ENCODE measurements at regions not wholly inside any gene's neighbourhood (a gene's known extent, or its start where the extent isn't known, plus 50 kb on each side); places are given as distances from the start of the nearest gene placed in this dataset.

DNA sequence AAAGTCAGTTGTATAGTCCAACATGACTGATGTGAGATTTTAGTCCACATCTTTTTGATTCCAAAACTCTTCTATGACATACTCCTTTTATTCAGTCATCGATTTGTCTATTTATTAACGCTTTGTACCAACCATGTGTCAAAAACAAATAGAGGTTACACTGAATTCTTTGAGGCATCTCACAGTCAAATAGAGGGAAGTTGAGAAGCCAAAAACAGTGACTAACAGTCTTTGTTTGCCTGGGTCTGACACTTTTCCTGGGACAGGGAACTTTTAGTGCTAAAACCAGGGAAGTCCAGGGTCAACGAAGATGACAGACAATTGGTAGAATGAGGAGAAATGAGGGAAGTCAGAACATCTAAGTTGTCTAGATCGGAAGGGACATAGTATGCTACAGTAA is 169.9 kb upstream of the HS3ST1 start:
- H3K27ac ChIP-seq (ENCODE audit: low read depth, low read length), result no peak overlapping the region
- H3K9me3 ChIP-seq (ENCODE audit: insufficient read depth, low read depth, low read length), result no peaks in the 10 kb centered on the region
- no peaks in the 10 kb centered on the region for H3K36me3 ChIP-seq (ENCODE audit: insufficient read depth, low read length)
- H3K27me3 ChIP-seq (ENCODE audit: insufficient read depth, low read length), result no peaks in the 10 kb centered on the region
- H3K9ac ChIP-seq (ENCODE audit: low read depth, low read length), result no peak overlapping the region
- peaks cover 7% of the 10 kb centered on the region for H3K4me1 ChIP-seq (ENCODE audit: insufficient read depth, low read length)
- WGBS, result 92% methylated on average over 4 of the region's 4 CpGs
- H3K4me3 ChIP-seq (ENCODE audit: low read length), result no peak overlapping the region

DNA sequence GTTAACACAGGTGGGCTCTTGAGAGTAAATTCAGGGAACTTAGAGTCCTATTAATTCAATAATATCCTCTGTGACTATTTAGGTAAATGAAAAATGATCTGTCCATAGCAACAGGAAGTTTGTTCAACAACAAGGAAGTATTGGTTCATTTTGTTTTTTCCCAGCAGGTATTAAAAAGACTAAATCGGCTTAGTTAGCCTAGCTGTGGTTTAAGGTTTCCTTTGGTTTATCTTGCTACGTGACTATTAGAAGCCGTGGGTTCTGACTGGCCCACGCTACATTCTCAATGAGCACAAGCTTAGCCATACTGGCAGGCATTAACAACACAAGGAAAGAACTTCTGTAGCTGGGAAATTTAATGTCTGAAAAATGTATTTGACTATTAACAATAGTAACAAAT is 168.8 kb upstream of the HS3ST1 start:
- Histone ChIP-seq H3K27ac (ENCODE audit: low read depth, low read length) (no peak overlapping the region), H3K4me3 (ENCODE audit: low read length) (no peak overlapping the region), H3K9me3 (ENCODE audit: insufficient read depth, low read depth, low read length) (no peaks in the 10 kb centered on the region), H3K36me3 (ENCODE audit: insufficient read depth, low read length) (no peaks in the 10 kb centered on the region), H3K9ac (ENCODE audit: low read depth, low read length) (no peak overlapping the region), H3K27me3 (ENCODE audit: insufficient read depth, low read length) (no peaks in the 10 kb centered on the region), H3K4me1 (ENCODE audit: insufficient read depth, low read length) (peaks cover 14% of the 10 kb centered on the region)
- over 99% methylated on average over 4 of the region's 4 CpGs for WGBS

DNA sequence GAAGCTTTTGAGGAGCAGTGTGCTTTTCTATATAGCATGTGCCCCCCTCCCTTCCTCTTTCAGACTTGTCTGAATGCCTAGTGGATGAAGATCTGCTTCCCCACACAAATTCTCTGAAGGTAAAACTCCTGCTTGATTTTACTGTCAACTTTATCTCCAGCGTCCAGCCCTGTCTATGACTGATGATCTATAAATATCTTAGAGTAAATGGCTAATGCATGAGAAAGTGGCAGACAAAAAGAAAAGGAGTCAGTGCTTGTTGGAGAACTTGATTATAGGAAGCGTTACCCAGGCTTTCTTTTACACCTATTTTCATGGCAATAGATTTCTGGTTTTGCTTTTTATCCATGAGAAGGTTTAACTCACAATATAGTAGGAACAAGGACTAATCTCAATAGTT is 168.3 kb upstream of the HS3ST1 start:
- no peak overlapping the region for H3K9ac ChIP-seq (ENCODE audit: low read depth, low read length)
- H3K27me3 ChIP-seq (ENCODE audit: insufficient read depth, low read length), result no peaks in the 10 kb centered on the region
- no peaks in the 10 kb centered on the region for H3K36me3 ChIP-seq (ENCODE audit: insufficient read depth, low read length)
- no peak overlapping the region for H3K4me3 ChIP-seq (ENCODE audit: low read length)
- H3K27ac ChIP-seq (ENCODE audit: low read depth, low read length), result no peak overlapping the region
- WGBS, result 83% methylated on average over 1 of the region's 2 CpGs
- peaks cover 14% of the 10 kb centered on the region for H3K4me1 ChIP-seq (ENCODE audit: insufficient read depth, low read length)
- no peaks in the 10 kb centered on the region for H3K9me3 ChIP-seq (ENCODE audit: insufficient read depth, low read depth, low read length)

DNA sequence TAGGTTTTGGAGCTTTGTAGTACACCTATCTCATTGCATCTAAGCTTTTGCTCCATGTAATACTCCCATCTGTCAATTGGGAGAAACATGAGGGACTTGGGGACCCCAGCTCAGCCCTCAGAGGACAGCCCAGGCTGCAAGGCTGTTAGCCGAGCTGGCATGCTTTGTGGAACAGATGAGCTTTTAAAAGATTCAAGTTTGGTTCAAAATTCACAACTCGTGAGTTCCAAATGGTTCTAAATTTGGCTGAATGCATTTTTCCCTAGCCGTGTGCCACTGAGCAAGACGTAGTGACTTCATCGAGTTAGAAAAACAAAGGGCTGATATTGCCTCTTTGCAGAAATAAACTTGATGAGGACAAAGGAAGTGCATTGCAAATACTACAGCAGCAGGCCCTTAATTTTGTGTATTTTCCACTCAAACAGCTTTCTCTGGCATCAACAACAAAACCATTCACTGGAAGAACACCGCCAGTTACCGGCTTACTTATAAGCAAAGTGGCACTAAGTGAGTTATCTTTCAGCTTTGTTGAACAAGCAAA is 165.0 kb upstream of the HS3ST1 start:
- Histone ChIP-seq H3K27me3 (ENCODE audit: insufficient read depth, low read length) (no peaks in the 10 kb centered on the region), H3K9ac (ENCODE audit: low read depth, low read length) (no peak overlapping the region), H3K9me3 (ENCODE audit: insufficient read depth, low read depth, low read length) (no peaks in the 10 kb centered on the region), H3K4me3 (ENCODE audit: low read length) (no peak overlapping the region), H3K4me1 (ENCODE audit: insufficient read depth, low read length) (peaks cover 14% of the 10 kb centered on the region), H3K36me3 (ENCODE audit: insufficient read depth, low read length) (no peaks in the 10 kb centered on the region), H3K27ac (ENCODE audit: low read depth, low read length) (no peak overlapping the region)
- WGBS, result 87% methylated on average over 7 of the region's 7 CpGs

DNA sequence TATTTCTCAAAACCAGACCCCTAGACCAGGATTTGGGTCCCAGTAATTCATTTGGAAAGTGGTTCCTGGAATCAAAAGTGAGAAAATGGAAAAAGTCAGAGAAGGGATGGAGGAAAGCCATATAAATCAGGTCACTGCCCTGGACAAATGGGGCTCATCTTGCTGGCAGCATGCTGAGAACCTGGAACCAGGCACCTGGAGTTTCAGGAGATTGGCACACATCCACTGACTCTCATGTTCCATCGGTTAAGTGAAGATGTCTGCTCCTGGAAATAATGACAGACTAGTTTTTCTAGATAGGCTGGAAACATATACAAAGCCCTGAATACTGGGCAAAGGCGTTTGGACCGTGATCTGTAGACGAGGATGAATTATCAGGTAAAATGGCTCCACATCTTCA is 163.6 kb upstream of the HS3ST1 start:
- Histone ChIP-seq H3K27ac (ENCODE audit: low read depth, low read length) (no peak overlapping the region), H3K9me3 (ENCODE audit: insufficient read depth, low read depth, low read length) (no peaks in the 10 kb centered on the region), H3K4me3 (ENCODE audit: low read length) (no peak overlapping the region), H3K36me3 (ENCODE audit: insufficient read depth, low read length) (no peaks in the 10 kb centered on the region), H3K27me3 (ENCODE audit: insufficient read depth, low read length) (no peaks in the 10 kb centered on the region), H3K4me1 (ENCODE audit: insufficient read depth, low read length) (peaks cover 14% of the 10 kb centered on the region), H3K9ac (ENCODE audit: low read depth, low read length) (no peak overlapping the region)
- WGBS, result 97% methylated on average over 4 of the region's 4 CpGs

DNA sequence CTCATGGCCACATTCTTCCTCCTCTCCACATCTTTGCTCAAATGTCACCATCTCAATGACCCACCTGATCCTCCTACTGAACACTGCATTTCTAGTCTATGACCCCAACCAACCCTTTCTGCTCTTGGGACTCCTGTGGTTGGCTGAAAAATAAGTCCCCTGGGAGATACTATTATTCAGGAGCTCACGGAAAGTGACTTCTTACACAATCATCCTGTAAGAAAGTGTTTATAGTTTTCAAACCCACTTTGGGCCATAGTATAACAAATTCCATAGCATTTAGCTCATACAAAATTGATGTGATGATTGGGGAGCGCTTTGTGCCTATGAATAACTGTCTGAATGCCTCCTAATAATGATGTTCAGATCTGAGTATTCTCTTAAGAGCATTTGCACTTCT is 161.4 kb upstream of the HS3ST1 start:
- no peak overlapping the region for H3K27ac ChIP-seq (ENCODE audit: low read depth, low read length)
- H3K4me1 ChIP-seq (ENCODE audit: insufficient read depth, low read length), result peaks cover 14% of the 10 kb centered on the region
- 100% methylated on average over 1 of the region's 2 CpGs for WGBS
- no peaks in the 10 kb centered on the region for H3K36me3 ChIP-seq (ENCODE audit: insufficient read depth, low read length)
- H3K9ac ChIP-seq (ENCODE audit: low read depth, low read length), result no peak overlapping the region
- no peaks in the 10 kb centered on the region for H3K27me3 ChIP-seq (ENCODE audit: insufficient read depth, low read length)
- no peaks in the 10 kb centered on the region for H3K9me3 ChIP-seq (ENCODE audit: insufficient read depth, low read depth, low read length)
- H3K4me3 ChIP-seq (ENCODE audit: low read length), result no peak overlapping the region

DNA sequence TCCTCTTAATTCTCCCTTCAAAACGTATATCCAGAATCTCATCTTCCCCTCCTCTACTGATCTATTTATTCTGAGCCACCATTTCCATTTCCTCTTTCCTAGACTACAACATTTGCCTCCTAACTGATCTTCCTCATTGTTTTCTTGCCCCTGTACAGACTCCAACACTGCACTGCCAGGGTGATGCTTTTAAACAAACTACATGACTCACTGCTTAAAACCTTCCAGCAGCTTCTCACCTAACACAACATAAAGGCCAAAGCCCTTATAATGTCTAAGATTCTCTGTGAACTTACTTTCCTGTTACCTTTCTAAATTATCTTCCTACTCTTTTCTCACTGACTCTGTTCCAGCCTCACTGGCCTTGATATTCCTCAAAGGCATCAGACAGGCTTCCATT is 161.0 kb upstream of the HS3ST1 start:
- Histone ChIP-seq H3K27ac (ENCODE audit: low read depth, low read length) (no peak overlapping the region), H3K27me3 (ENCODE audit: insufficient read depth, low read length) (no peaks in the 10 kb centered on the region), H3K4me3 (ENCODE audit: low read length) (no peak overlapping the region), H3K4me1 (ENCODE audit: insufficient read depth, low read length) (peaks cover 14% of the 10 kb centered on the region), H3K9me3 (ENCODE audit: insufficient read depth, low read depth, low read length) (no peaks in the 10 kb centered on the region), H3K9ac (ENCODE audit: low read depth, low read length) (no peak overlapping the region), H3K36me3 (ENCODE audit: insufficient read depth, low read length) (no peaks in the 10 kb centered on the region)
- WGBS, result 90% methylated on average over 1 of the region's 1 CpG

DNA sequence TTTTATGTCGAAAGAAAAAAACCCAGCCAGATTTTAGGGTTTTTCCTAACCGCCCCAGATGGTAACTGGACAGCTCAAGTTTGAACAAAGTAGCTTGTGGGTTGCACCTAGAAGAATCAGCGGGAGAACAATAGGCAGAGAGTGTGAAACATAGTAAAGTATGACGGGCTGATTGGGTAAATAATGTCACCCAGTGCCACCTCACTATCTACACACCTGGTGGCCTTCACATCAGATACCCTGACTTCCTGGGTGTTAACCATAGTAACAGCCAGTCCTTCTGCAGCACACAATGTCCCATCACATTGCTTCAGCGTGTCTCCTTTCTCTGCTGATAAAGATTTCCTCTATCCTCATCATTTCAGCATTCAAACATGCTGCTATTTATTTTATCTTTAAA is 159.1 kb upstream of the HS3ST1 start:
- Histone ChIP-seq H3K27me3 (ENCODE audit: insufficient read depth, low read length) (no peaks in the 10 kb centered on the region), H3K9ac (ENCODE audit: low read depth, low read length) (no peak overlapping the region), H3K4me1 (ENCODE audit: insufficient read depth, low read length) (peaks cover 3% of the 10 kb centered on the region; the same call in 1 of the 2 replicates), H3K4me3 (ENCODE audit: low read length) (no peak overlapping the region), H3K9me3 (ENCODE audit: insufficient read depth, low read depth, low read length) (peaks cover 8% of the 10 kb centered on the region; the same call in 1 of the 2 replicates), H3K36me3 (ENCODE audit: insufficient read depth, low read length) (no peaks in the 10 kb centered on the region), H3K27ac (ENCODE audit: low read depth, low read length) (no peak overlapping the region)
- 95% methylated on average over 5 of the region's 5 CpGs for WGBS

DNA sequence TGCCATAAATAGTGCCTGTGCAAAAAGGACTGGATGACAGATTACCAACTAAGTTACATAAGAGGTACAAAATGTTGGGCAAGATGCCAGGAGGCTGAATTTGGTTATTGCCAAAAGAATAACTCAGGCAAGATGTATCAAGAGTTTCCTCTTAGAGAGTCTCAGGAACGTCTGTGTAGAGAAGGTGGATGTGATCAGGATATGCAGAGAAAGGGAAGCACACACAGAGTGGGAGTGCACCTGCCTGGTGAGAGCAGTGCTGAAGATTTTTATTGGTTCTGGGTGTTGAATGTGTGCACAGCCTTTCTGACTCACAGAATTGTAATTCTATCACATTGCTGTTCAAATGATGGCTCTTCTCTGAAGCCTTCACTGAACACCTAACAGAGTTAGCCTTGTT is 156.8 kb upstream of the HS3ST1 start:
- H3K27me3 ChIP-seq (ENCODE audit: insufficient read depth, low read length), result no peaks in the 10 kb centered on the region
- peaks cover 8% of the 10 kb centered on the region; the same call in 1 of the 2 replicates for H3K9me3 ChIP-seq (ENCODE audit: insufficient read depth, low read depth, low read length)
- no peaks in the 10 kb centered on the region for H3K4me1 ChIP-seq (ENCODE audit: insufficient read depth, low read length)
- 67% methylated on average over 1 of the region's 1 CpG for WGBS
- H3K27ac ChIP-seq (ENCODE audit: low read depth, low read length), result no peak overlapping the region
- no peak overlapping the region for H3K4me3 ChIP-seq (ENCODE audit: low read length)
- no peaks in the 10 kb centered on the region for H3K36me3 ChIP-seq (ENCODE audit: insufficient read depth, low read length)
- no peak overlapping the region for H3K9ac ChIP-seq (ENCODE audit: low read depth, low read length)

DNA sequence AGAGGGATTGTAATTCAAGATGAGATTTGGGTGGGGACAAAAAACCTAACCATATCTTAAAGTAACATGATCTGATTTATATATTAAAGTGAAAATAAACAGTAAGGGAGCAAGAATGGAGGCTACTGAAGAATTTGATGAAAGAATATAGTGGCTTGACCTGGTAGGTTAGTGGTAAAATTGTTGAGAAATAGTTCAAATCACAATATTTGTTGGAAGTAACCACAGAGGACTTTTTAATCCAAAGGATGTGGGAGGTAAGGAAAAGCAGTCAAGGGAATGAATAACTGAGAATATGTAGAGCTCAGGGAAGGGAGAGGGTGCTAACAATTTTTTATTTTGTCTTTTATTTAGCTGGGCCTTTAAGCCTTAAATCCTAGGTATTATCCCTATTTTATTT is 139.8 kb upstream of the HS3ST1 start:
- Histone ChIP-seq H3K27ac (ENCODE audit: low read depth, low read length) (no peak overlapping the region), H3K27me3 (ENCODE audit: insufficient read depth, low read length) (no peaks in the 10 kb centered on the region), H3K9ac (ENCODE audit: low read depth, low read length) (no peak overlapping the region), H3K36me3 (ENCODE audit: insufficient read depth, low read length) (no peaks in the 10 kb centered on the region), H3K4me3 (ENCODE audit: low read length) (no peak overlapping the region), H3K9me3 (ENCODE audit: insufficient read depth, low read depth, low read length) (no peaks in the 10 kb centered on the region), H3K4me1 (ENCODE audit: insufficient read depth, low read length) (no peaks in the 10 kb centered on the region)

DNA sequence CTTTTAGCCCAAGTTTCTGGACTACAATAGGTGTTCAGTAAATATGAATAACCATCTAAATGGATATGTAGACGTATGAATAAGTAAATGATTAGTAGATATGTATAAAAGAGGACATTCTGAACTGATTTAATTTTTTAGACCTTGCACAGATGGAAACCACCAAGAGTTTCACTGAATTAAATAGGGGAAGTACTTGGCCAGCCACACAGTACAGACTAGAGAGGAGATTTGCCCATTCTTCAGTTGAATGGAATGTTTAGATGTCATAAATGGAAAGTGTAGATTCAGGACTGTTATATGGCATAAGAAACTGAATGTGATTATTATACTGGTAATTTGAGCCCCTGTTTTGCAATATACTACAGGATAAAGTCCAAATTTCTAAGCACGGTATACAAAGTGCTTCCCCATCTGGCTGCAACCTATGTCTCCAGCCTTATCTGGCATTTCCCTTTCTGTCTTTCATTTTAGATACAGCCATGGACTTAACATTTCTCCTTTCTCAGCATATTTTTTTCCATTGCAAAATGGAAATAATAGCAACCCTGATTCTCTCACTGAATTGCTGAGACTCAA is 137.8 kb upstream of the HS3ST1 start:
- Histone ChIP-seq H3K9ac (ENCODE audit: low read depth, low read length) (no peak overlapping the region), H3K9me3 (ENCODE audit: insufficient read depth, low read depth, low read length) (no peaks in the 10 kb centered on the region), H3K4me3 (ENCODE audit: low read length) (no peak overlapping the region), H3K4me1 (ENCODE audit: insufficient read depth, low read length) (no peaks in the 10 kb centered on the region), H3K27ac (ENCODE audit: low read depth, low read length) (no peak overlapping the region), H3K27me3 (ENCODE audit: insufficient read depth, low read length) (no peaks in the 10 kb centered on the region), H3K36me3 (ENCODE audit: insufficient read depth, low read length) (no peaks in the 10 kb centered on the region)
- WGBS, result 89% methylated on average over 2 of the region's 2 CpGs

DNA sequence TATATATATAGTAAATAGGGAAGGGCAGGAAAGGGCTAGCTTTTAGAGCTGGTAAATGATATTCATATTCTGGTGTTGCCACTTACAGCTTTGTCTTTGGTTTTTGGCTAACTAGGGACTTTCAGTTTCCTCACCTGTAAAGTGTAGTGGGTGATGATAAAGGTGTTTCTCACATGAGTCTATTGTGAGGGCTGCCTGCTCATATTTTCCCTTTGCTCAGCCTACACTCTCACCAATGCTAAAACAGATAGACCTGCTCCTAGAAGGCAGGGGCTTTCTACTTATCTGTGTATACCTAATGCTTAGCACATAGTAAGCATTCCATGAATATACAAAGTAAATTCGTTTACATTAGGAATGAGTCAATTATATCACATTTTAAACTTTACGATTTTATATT is 137.2 kb upstream of the HS3ST1 start:
- no peak overlapping the region for H3K9ac ChIP-seq (ENCODE audit: low read depth, low read length)
- no peak overlapping the region for H3K27ac ChIP-seq (ENCODE audit: low read depth, low read length)
- no peaks in the 10 kb centered on the region for H3K9me3 ChIP-seq (ENCODE audit: insufficient read depth, low read depth, low read length)
- H3K4me1 ChIP-seq (ENCODE audit: insufficient read depth, low read length), result no peaks in the 10 kb centered on the region
- H3K4me3 ChIP-seq (ENCODE audit: low read length), result no peak overlapping the region
- H3K36me3 ChIP-seq (ENCODE audit: insufficient read depth, low read length), result no peaks in the 10 kb centered on the region
- no CpG with 5 or more reads among the region's 2 CpGs for WGBS
- no peaks in the 10 kb centered on the region for H3K27me3 ChIP-seq (ENCODE audit: insufficient read depth, low read length)
